K562 (cell line): ENCODE measurements at regions not wholly inside any gene's neighbourhood (a gene's known extent, or its start where the extent isn't known, plus 50 kb on each side); places are given as distances from the start of the nearest gene placed in this dataset.

ENCODE experiments used
- ATAC-seq: fragments of 200-7000 bp; cut with Tn5 transposase; 3 replicates; pipeline ENCODE4 v1.9.1; 2020; ENCODE audit warnings: moderate library complexity
- BruUV-seq: library from RNA; stranded (reverse); fragments of 400-500 nt; replicated peaks from 2 replicates; lab custom pipeline; 2021; lab: Mats Ljungman, UMichigan
- CTCF ChIA-PET: fragments of 300-600 bp; formaldehyde crosslinking; extraction: SDS; loops from one replicate; lab custom pipeline; 2021; ENCODE audit warnings: low intra/inter-chr PET ratio; lab: Yijun Ruan, JAX
- POLR2A ChIA-PET: fragments of 300-600, 350-650 bp; sonication (Branson Sonifier 250); formaldehyde crosslinking; extraction: SDS; loops from one replicate; lab custom pipeline; 2021; ENCODE audit warnings: antibody characterized with exemption, inconsistent platforms; lab: Yijun Ruan, JAX
- DNase-seq, 4 experiments: peaks; one replicate each; pipeline versions ENCODE4 v3.0.0 to v3.0.0-alpha.2; 2011 to 2018; ENCODE audit warnings: low spot score in 3 of 4, mixed read lengths in 3 of 4; ENCODE audit errors: extremely low read depth in 1 of 4
- FAIRE-seq: peaks from 2 replicates; lab custom pipeline; 2011; peaks lifted over from hg19 to GRCh38; lab: Jason Lieb, UNC
- H2AFZ ChIP-seq: 2 replicates; pipeline ENCODE4 v1.6.0; 2011; ENCODE audit warnings: low read depth, low read length, control low read depth, inconsistent platforms
- H3K27ac ChIP-seq: fragments of 200-600 bp; 3 replicates; pipeline ENCODE4 v1.8.0; 2011; ENCODE audit warnings: low read depth, mild to moderate bottlenecking, control low read depth, inconsistent platforms, low read length, moderate library complexity, mixed read lengths; ENCODE audit errors: extremely low read depth
- H3K27me3 ChIP-seq, 2 experiments: fragments of 300-600 bp in 1 of 2; 2 replicates in 1 of 2; 3 replicates in 1 of 2; pipeline versions ENCODE4 v1.6.0 to v1.8.0; 2011; ENCODE audit warnings: inconsistent platforms in 2 of 2, low read length in 2 of 2, mild to moderate bottlenecking in 1 of 2, mixed read lengths in 1 of 2, moderate library complexity in 1 of 2; ENCODE audit not compliant: control insufficient read depth in 2 of 2, insufficient read depth in 2 of 2
- H3K36me3 ChIP-seq: fragments of 300-600 bp; 3 replicates; pipeline ENCODE4 v1.8.0; 2011; ENCODE audit warnings: mild to moderate bottlenecking, low read length, inconsistent platforms; ENCODE audit not compliant: control insufficient read depth, insufficient read depth
- H3K4me1 ChIP-seq, 2 experiments: fragments of 200-600 bp in 1 of 2; replicated peaks in 1 of 2; 2 replicates in 1 of 2; 3 replicates in 1 of 2; pipeline versions ENCODE4 v1.5.1 to v1.8.0; 2011; ENCODE audit warnings: inconsistent platforms in 2 of 2, low read length in 2 of 2, mild to moderate bottlenecking in 1 of 2, mixed read lengths in 1 of 2, moderate library complexity in 1 of 2; ENCODE audit not compliant: control insufficient read depth in 2 of 2, insufficient read depth in 2 of 2
- H3K4me2 ChIP-seq: 2 replicates; pipeline ENCODE4 v1.6.1; 2011; ENCODE audit warnings: low read length, control low read depth, inconsistent platforms, mixed read lengths; ENCODE audit not compliant: insufficient read depth
- H3K4me3 ChIP-seq: fragments of 200-600 bp; sonication (generic), shearing (Covaris generic); 2 replicates; pipeline ENCODE4 v1.5.1; 2016; ENCODE audit warnings: control low read depth, inconsistent platforms
- H3K79me2 ChIP-seq: fragments of 200-600 bp; 3 replicates; pipeline ENCODE4 v1.8.0; 2011; ENCODE audit warnings: low read length, inconsistent platforms; ENCODE audit not compliant: control insufficient read depth, insufficient read depth
- H3K9ac ChIP-seq, 2 experiments: 2 replicates each; pipeline versions ENCODE4 v1.6.0 to v1.6.1; 2011; ENCODE audit warnings: low read depth in 2 of 2, low read length in 2 of 2, control low read depth in 1 of 2, inconsistent platforms in 1 of 2, mild to moderate bottlenecking in 1 of 2, mixed read lengths in 1 of 2; ENCODE audit not compliant: insufficient read depth in 1 of 2
- H3K9me1 ChIP-seq: one replicate; pipeline ENCODE4 v1.6.0; 2011; ENCODE audit warnings: inconsistent platforms, mild to moderate bottlenecking, low read length, moderate library complexity; ENCODE audit not compliant: control insufficient read depth, insufficient read depth
- H3K9me3 ChIP-seq: replicated peaks from 2 replicates; pipeline ENCODE4 v1.5.1; 2011; ENCODE audit warnings: low read depth, low read length, inconsistent platforms; ENCODE audit not compliant: control insufficient read depth, insufficient read depth
- H4K20me1 ChIP-seq: replicated peaks from 2 replicates; pipeline ENCODE4 v1.6.1; 2011; ENCODE audit warnings: low read length, inconsistent platforms, mixed read lengths; ENCODE audit not compliant: control insufficient read depth, insufficient read depth
- CAMTA2 ChIP-seq: fragments of 250-450 bp; sonication (Bioruptor Pico); conservative IDR thresholded peaks from 2 replicates; pipeline ENCODE4 v1.5.1; 2022
- CREB1 ChIP-seq, 2 experiments: sonication (generic) in 1 of 2; formaldehyde crosslinking in 1 of 2; IDR thresholded peaks; 2 replicates each; pipeline versions ENCODE4 v1.6.1 to v1.8.0; 2012 to 2022; ENCODE audit warnings: inconsistent platforms in 1 of 2, mild to moderate bottlenecking in 1 of 2, missing genetic modification reagents in 1 of 2, moderate library complexity in 1 of 2
- CREB3 ChIP-seq: fragments of 450-650 bp; conservative IDR thresholded peaks from 2 replicates; pipeline ENCODE4 v1.6.1; 2016; ENCODE audit warnings: missing genetic modification characterization, low read depth, mild to moderate bottlenecking, missing compliant biosample characterization, moderate library complexity
- ERF ChIP-seq: fragments of 450-650 bp; formaldehyde crosslinking; IDR thresholded peaks from 2 replicates; pipeline ENCODE4 v1.4.0; 2020; ENCODE audit warnings: mild to moderate bottlenecking, mixed read lengths
- FOXK1 ChIP-seq: sonication (generic); formaldehyde crosslinking; IDR thresholded peaks from 2 replicates; pipeline ENCODE4 v1.8.0; 2022; ENCODE audit warnings: missing genetic modification reagents, mild to moderate bottlenecking, borderline replicate concordance
- HDAC3 ChIP-seq: fragments of 450-650 bp; IDR thresholded peaks from 2 replicates; pipeline ENCODE4 v1.6.1; 2018; ENCODE audit warnings: borderline replicate concordance, mild to moderate bottlenecking, moderate library complexity; ENCODE audit not compliant: partially characterized antibody
- IRF9 ChIP-seq: fragments of 450-650 bp; IDR thresholded peaks from 2 replicates; pipeline ENCODE4 v1.6.1; 2016; ENCODE audit warnings: missing biosample characterization, missing genetic modification characterization
- KLF1 ChIP-seq: fragments of 450-650 bp; IDR thresholded peaks from 2 replicates; pipeline ENCODE4 v1.6.1; 2016; ENCODE audit warnings: missing genetic modification characterization, missing compliant biosample characterization
- MEIS2 ChIP-seq: fragments of 450-650 bp; IDR thresholded peaks from 2 replicates; pipeline ENCODE4 v1.6.1; 2014; ENCODE audit warnings: mild to moderate bottlenecking; ENCODE audit not compliant: partially characterized antibody
- PPARD ChIP-seq: fragments of 250-450 bp; sonication (Bioruptor Pico); IDR thresholded peaks from 2 replicates; pipeline ENCODE4 v1.8.0; 2022; ENCODE audit warnings: inconsistent platforms, mild to moderate bottlenecking, moderate library complexity
- PTRF ChIP-seq: fragments of 450-650 bp; IDR thresholded peaks from 2 replicates; pipeline ENCODE4 v1.6.1; 2016; ENCODE audit warnings: mild to moderate bottlenecking, missing genetic modification characterization, missing compliant biosample characterization
- PURB ChIP-seq: sonication (generic); formaldehyde crosslinking; IDR thresholded peaks from 2 replicates; pipeline ENCODE4 v1.9.0; 2021; ENCODE audit warnings: low read depth, mild to moderate bottlenecking, missing genetic modification reagents
- TEAD4 ChIP-seq, 2 experiments: sonication (generic) in 1 of 2; formaldehyde crosslinking in 1 of 2; IDR thresholded peaks; 2 replicates each; pipeline versions ENCODE4 v1.6.1 to v1.8.0; 2012 to 2022; ENCODE audit warnings: borderline replicate concordance in 1 of 2, inconsistent platforms in 1 of 2, low read length in 1 of 2, mild to moderate bottlenecking in 1 of 2, missing genetic modification reagents in 1 of 2
- TFAM ChIP-seq: fragments of 250-450 bp; sonication (Bioruptor Pico); conservative IDR thresholded peaks from 2 replicates; pipeline ENCODE4 v1.5.0; 2021; ENCODE audit warnings: mild to moderate bottlenecking, moderate library complexity
- ZC3H8 ChIP-seq: fragments of 450-650 bp; IDR thresholded peaks from 2 replicates; pipeline ENCODE4 v1.6.1; 2017
- ZNF165 ChIP-seq: fragments of 250-450 bp; sonication (Bioruptor Pico); IDR thresholded peaks from 2 replicates; pipeline ENCODE4 v1.4.0; 2020; ENCODE audit warnings: borderline replicate concordance
- ZNF445 ChIP-seq: fragments of 250-450 bp; sonication (Bioruptor Pico); IDR thresholded peaks from 2 replicates; pipeline ENCODE4 v1.4.0; 2020; ENCODE audit warnings: low read depth, mild to moderate bottlenecking, moderate library complexity
- ZNF644 ChIP-seq: fragments of 200-800 bp; sonication (Bioruptor generic); IDR thresholded peaks from 2 replicates; pipeline ENCODE4 v1.6.1; 2016; ENCODE audit warnings: low read depth, missing genetic modification characterization, missing compliant biosample characterization
- ZNF830 ChIP-seq: fragments of 250-450 bp; sonication (Bioruptor Pico); IDR thresholded peaks from 2 replicates; pipeline ENCODE4 v1.5.0; 2021; ENCODE audit warnings: mild to moderate bottlenecking
- WGBS: fragments of 100-300 bp; shearing (Covaris generic); methylation state at CpG from one replicate; pipeline ENCODE4 v1.1.6; 2016; ENCODE audit warnings: low coverage, mixed read lengths; ENCODE audit not compliant: insufficient coverage; ENCODE audit errors: missing lambda C conversion rate; 5-methylcytosine and 5-hydroxymethylcytosine counted together
- in situ Hi-C: fragments of 300-500 bp; cut with MboI; formaldehyde crosslinking; loops from 4 replicates; pipeline ENCODE4 v1.15.0; 2018; ENCODE audit warnings: inconsistent platforms, mixed read lengths
- intact Hi-C: fragments of 100-400 bp; cut with micrococcal nuclease; formaldehyde crosslinking; loops from 2 replicates; pipeline ENCODE4 v1.14.2; 2022
- TF ChIP-seq, protein P1 (sequence below): fragments of 450-650 bp; conservative IDR thresholded peaks from 2 replicates; pipeline ENCODE4 v1.6.1; 2016; ENCODE audit warnings: missing genetic modification characterization, low read depth, mild to moderate bottlenecking, control low read depth, missing compliant biosample characterization

DNA sequence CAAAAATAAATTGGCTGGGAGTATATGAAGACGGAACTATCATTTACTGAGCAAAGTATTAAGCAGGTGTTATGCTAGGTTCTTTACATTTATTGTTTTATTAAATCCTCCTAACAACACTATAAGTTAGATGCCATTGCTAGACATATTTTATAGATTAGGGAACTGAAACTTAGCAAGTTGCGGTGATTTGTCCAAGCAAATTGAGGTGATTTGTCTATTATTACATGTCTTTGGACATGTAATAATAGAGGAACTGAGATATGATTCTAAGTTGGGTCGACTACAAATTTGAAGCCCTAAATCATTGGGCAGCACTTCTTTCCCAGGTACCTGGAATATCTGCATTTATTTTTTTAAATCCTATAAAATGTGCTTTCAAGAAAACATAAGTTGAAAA, 429.9 kb downstream of the GABRG2 start:
- BruUV-seq = no TSS peak
- Histone ChIP-seq H3K4me1 (no peaks in the 10 kb centered on the region), H3K9ac (no peak overlapping the region), H3K27ac (no peak overlapping the region), H4K20me1 (no peaks in the 10 kb centered on the region), H3K79me2 (no peaks in the 10 kb centered on the region), H3K27me3 (no peaks in the 10 kb centered on the region), H3K36me3 (no peaks in the 10 kb centered on the region), H3K9me3 (no peaks in the 10 kb centered on the region; the same call in 1 of the 2 replicates), H3K9me1 (no peaks in the 10 kb centered on the region), H3K4me2 (no peak overlapping the region), H3K4me3 (no peak overlapping the region), H2AFZ (no peak overlapping the region)
- 0% methylated on average over 3 of the region's 3 CpGs for WGBS
- CTCF ChIA-PET = no interaction called here
- ATAC-seq (no peak), FAIRE-seq (no peak), DNase-seq (no peak)
- POLR2A ChIA-PET = no interaction called here
- in situ Hi-C loops (no loop called here), intact Hi-C loops (no loop called here)
- TF ChIP-seq ZNF830 (CRISPR knock-in tag) = no peak
- TF ChIP-seq, protein P1, sequence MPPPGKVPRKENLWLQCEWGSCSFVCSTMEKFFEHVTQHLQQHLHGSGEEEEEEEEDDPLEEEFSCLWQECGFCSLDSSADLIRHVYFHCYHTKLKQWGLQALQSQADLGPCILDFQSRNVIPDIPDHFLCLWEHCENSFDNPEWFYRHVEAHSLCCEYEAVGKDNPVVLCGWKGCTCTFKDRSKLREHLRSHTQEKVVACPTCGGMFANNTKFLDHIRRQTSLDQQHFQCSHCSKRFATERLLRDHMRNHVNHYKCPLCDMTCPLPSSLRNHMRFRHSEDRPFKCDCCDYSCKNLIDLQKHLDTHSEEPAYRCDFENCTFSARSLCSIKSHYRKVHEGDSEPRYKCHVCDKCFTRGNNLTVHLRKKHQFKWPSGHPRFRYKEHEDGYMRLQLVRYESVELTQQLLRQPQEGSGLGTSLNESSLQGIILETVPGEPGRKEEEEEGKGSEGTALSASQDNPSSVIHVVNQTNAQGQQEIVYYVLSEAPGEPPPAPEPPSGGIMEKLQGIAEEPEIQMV (tag) = no peak
- no peak for TF ChIP-seq FOXK1 (CRISPR knock-in tag)
- no peak for TF ChIP-seq ERF (CRISPR knock-in tag)
- TF ChIP-seq PURB = no peak
- no peak for TF ChIP-seq PTRF (tag)
- no peak for TF ChIP-seq ZC3H8
- no peak for TF ChIP-seq TFAM (CRISPR knock-in tag)
- no peak for TF ChIP-seq CREB3
- no peak for TF ChIP-seq CAMTA2 (CRISPR knock-in tag)
- no peak for TF ChIP-seq TEAD4 (IDR thresholded peaks at IDR 0.05; ENCODE audit: low read length)
- TF ChIP-seq TEAD4 (CRISPR knock-in tag; IDR thresholded peaks at IDR 0.05; ENCODE audit: borderline replicate concordance) = no peak
- no peak for TF ChIP-seq ZNF165 (CRISPR knock-in tag)
- TF ChIP-seq MEIS2 = no peak
- no peak for TF ChIP-seq PPARD (CRISPR knock-in tag)
- no peak for TF ChIP-seq IRF9 (tag)
- no peak for TF ChIP-seq ZNF644
- no peak for TF ChIP-seq ZNF445 (CRISPR knock-in tag)
- no peak for TF ChIP-seq CREB1 (IDR thresholded peaks at IDR 0.05)
- TF ChIP-seq CREB1 (CRISPR knock-in tag; IDR thresholded peaks at IDR 0.05) = no peak
- no peak for TF ChIP-seq KLF1 (tag)
- TF ChIP-seq HDAC3 = no peak
